Panc1 (cell line): ENCODE measurements at regions not wholly inside any gene's neighbourhood (a gene's known extent, or its start where the extent isn't known, plus 50 kb on each side); places are given as distances from the start of the nearest gene placed in this dataset.

Source experiments
- ATAC-seq: fragments of 200-7000 bp; cut with Tn5 transposase; 2 replicates; pipeline ENCODE4 v1.9.1; 2020; ENCODE audit warnings: mild to moderate bottlenecking, moderate library complexity
- BruUV-seq: library from RNA; stranded (reverse); fragments of 400-500 nt; replicated peaks from 2 replicates; lab custom pipeline; 2021; lab: Mats Ljungman, UMichigan
- CTCF ChIA-PET: fragments of 300-600 bp; sonication (Branson Sonifier 250); formaldehyde crosslinking; loops from one replicate; lab custom pipeline; 2022; ENCODE audit warnings: antibody characterized with exemption; lab: Charles Lee
- POLR2A ChIA-PET: fragments of 300-600 bp; sonication (Branson Sonifier 250); formaldehyde crosslinking; loops from one replicate; lab custom pipeline; 2022; ENCODE audit warnings: antibody characterized with exemption; lab: Charles Lee
- DNase-seq: peaks from one replicate; pipeline ENCODE4 v3.0.0-alpha.2; 2010; ENCODE audit warnings: low read depth, low spot score
- H3K27ac ChIP-seq: 2 replicates; pipeline ENCODE4 v1.5.1; 2011; ENCODE audit warnings: mild to moderate bottlenecking, low read length, inconsistent platforms
- H3K27me3 ChIP-seq: fragments of 200-500 bp; sonication (Bioruptor generic); 2 replicates; pipeline ENCODE4 v1.6.0; 2014; ENCODE audit warnings: low read length, inconsistent platforms; ENCODE audit not compliant: control insufficient read depth, insufficient read depth
- H3K36me3 ChIP-seq: fragments of 200-500 bp; sonication (Bioruptor generic); 2 replicates; pipeline ENCODE4 v1.5.1; 2014; ENCODE audit warnings: inconsistent platforms, mild to moderate bottlenecking, low read length, moderate library complexity; ENCODE audit not compliant: control insufficient read depth, insufficient read depth
- H3K4me1 ChIP-seq: 2 replicates; pipeline ENCODE4 v1.5.1; 2011; ENCODE audit warnings: inconsistent platforms, mild to moderate bottlenecking, low read length, moderate library complexity; ENCODE audit not compliant: control insufficient read depth, insufficient read depth
- H3K4me3 ChIP-seq, 2 experiments: 2 replicates each; pipeline ENCODE4 v1.5.1; 2011 to 2012; ENCODE audit warnings: low read depth in 2 of 2, low read length in 2 of 2, mild to moderate bottlenecking in 2 of 2, inconsistent platforms in 1 of 2, moderate library complexity in 1 of 2
- H3K9me3 ChIP-seq: fragments of 200-500 bp; sonication (Bioruptor generic); 2 replicates; pipeline ENCODE4 v1.5.1; 2014; ENCODE audit warnings: low read depth, mild to moderate bottlenecking, inconsistent platforms, low read length, moderate library complexity; ENCODE audit not compliant: control insufficient read depth, insufficient read depth
- POLR2AphosphoS5 ChIP-seq: IDR thresholded peaks from 2 replicates; pipeline ENCODE4 v1.6.1; 2012; ENCODE audit warnings: mild to moderate bottlenecking, low read depth, low read length, moderate library complexity
- SIN3A ChIP-seq: IDR thresholded peaks from 2 replicates; pipeline ENCODE4 v1.6.1; 2012; ENCODE audit warnings: low read depth, mild to moderate bottlenecking, low read length, moderate library complexity, borderline replicate concordance; ENCODE audit not compliant: insufficient read depth
- TCF7L2 ChIP-seq: IDR thresholded peaks from 2 replicates; pipeline ENCODE4 v1.6.1; 2011; ENCODE audit warnings: mild to moderate bottlenecking, low read depth, low read length, inconsistent platforms
- in situ Hi-C: cut with HindIII; loops from 2 replicates; pipeline ENCODE4 v1.10.0; 2016; ENCODE audit warnings: low sequenced_read_pairs, low pct_unique_long_range_greater_than_20kb
- intact Hi-C: fragments of 100-400 bp; cut with micrococcal nuclease; formaldehyde crosslinking; loops from one replicate; pipeline ENCODE4 v1.10.0; 2022; ENCODE audit not compliant: unreplicated experiment
- TF ChIP-seq, protein P1 (sequence below), 2 experiments: IDR thresholded peaks; 2 replicates each; pipeline ENCODE4 v1.6.1; 2011 to 2012; ENCODE audit warnings: low read depth in 2 of 2, control low read depth in 1 of 2, low read length in 1 of 2, mild to moderate bottlenecking in 1 of 2, moderate library complexity in 1 of 2; ENCODE audit not compliant: insufficient read depth in 1 of 2
- TF ChIP-seq, protein P2 (sequence below): fragments of 450-650 bp; IDR thresholded peaks from 2 replicates; pipeline ENCODE4 v1.5.1; 2017; ENCODE audit warnings: mild to moderate bottlenecking

DNA sequence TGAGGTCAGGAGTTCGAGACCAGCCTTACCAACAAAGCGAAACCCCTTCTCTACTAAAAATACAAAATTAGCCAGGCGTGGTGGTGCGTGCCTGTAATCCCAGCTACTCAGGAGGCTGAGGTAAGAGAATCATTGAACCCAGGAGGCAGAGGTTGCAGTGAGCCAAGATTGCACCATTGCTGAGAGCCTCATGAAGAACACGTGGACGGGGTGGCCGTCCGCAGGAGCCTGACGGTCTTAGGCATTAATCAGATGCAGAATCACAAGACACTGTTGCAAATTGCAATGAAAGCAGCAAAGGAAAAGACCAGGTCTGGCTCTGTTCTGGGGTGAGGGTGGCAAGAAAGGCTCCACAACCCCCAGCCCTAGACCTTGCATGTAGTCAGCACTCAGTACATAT, 104.0 kb upstream of the SLC66A3 start:
- Histone ChIP-seq H3K36me3 (no peaks in the 10 kb centered on the region), H3K27ac (no peak overlapping the region), H3K27me3 (no peaks in the 10 kb centered on the region), H3K9me3 (no peaks in the 10 kb centered on the region), H3K4me3 (no peak overlapping the region), H3K4me1 (no peaks in the 10 kb centered on the region)
- TF ChIP-seq POLR2AphosphoS5 (no peak), TCF7L2 (no peak), SIN3A (no peak)
- TF ChIP-seq, protein P1, sequence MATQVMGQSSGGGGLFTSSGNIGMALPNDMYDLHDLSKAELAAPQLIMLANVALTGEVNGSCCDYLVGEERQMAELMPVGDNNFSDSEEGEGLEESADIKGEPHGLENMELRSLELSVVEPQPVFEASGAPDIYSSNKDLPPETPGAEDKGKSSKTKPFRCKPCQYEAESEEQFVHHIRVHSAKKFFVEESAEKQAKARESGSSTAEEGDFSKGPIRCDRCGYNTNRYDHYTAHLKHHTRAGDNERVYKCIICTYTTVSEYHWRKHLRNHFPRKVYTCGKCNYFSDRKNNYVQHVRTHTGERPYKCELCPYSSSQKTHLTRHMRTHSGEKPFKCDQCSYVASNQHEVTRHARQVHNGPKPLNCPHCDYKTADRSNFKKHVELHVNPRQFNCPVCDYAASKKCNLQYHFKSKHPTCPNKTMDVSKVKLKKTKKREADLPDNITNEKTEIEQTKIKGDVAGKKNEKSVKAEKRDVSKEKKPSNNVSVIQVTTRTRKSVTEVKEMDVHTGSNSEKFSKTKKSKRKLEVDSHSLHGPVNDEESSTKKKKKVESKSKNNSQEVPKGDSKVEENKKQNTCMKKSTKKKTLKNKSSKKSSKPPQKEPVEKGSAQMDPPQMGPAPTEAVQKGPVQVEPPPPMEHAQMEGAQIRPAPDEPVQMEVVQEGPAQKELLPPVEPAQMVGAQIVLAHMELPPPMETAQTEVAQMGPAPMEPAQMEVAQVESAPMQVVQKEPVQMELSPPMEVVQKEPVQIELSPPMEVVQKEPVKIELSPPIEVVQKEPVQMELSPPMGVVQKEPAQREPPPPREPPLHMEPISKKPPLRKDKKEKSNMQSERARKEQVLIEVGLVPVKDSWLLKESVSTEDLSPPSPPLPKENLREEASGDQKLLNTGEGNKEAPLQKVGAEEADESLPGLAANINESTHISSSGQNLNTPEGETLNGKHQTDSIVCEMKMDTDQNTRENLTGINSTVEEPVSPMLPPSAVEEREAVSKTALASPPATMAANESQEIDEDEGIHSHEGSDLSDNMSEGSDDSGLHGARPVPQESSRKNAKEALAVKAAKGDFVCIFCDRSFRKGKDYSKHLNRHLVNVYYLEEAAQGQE (IDR thresholded peaks at IDR 0.05; ENCODE audit: insufficient read depth in 1 of 2, low read depth in 2 of 2, low read length in 1 of 2), result no peak
- TF ChIP-seq, protein P2, sequence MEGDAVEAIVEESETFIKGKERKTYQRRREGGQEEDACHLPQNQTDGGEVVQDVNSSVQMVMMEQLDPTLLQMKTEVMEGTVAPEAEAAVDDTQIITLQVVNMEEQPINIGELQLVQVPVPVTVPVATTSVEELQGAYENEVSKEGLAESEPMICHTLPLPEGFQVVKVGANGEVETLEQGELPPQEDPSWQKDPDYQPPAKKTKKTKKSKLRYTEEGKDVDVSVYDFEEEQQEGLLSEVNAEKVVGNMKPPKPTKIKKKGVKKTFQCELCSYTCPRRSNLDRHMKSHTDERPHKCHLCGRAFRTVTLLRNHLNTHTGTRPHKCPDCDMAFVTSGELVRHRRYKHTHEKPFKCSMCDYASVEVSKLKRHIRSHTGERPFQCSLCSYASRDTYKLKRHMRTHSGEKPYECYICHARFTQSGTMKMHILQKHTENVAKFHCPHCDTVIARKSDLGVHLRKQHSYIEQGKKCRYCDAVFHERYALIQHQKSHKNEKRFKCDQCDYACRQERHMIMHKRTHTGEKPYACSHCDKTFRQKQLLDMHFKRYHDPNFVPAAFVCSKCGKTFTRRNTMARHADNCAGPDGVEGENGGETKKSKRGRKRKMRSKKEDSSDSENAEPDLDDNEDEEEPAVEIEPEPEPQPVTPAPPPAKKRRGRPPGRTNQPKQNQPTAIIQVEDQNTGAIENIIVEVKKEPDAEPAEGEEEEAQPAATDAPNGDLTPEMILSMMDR, result no peak
- intact Hi-C loops, result no loop called here
- CTCF ChIA-PET, result no interaction called here
- DNase-seq (no peak), ATAC-seq (no peak)
- in situ Hi-C loops, result no loop called here
- POLR2A ChIA-PET, result no interaction called here
- BruUV-seq, result no TSS peak

DNA sequence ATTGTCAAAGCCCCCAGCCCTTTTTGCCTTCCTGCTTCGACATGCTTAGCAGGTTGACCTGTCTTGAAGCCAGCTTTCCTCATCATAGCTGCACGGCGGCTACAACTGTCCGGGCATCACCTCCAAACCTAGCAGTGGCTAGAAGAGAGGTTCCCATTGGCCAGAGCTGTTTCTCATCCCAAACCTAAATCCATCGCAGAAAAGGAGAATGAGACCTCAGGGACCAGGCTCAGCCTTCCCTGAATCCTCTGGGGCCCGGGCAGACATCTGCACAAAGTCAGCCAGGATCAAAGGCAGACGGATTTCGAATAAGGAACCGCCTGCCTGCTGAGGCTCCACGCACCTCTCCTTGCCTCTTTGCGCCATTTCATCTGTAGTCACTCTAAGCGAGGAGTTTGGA, 101.7 kb upstream of the SLC66A3 start:
- no peak for ATAC-seq
- intact Hi-C loops, result no loop called here
- POLR2A ChIA-PET, result no interaction called here
- Histone ChIP-seq H3K36me3 (no peaks in the 10 kb centered on the region), H3K4me3 (no peak overlapping the region), H3K9me3 (no peaks in the 10 kb centered on the region), H3K27ac (no peak overlapping the region), H3K27me3 (peaks cover 14% of the 10 kb centered on the region; the same call in 1 of the 2 replicates), H3K4me1 (no peaks in the 10 kb centered on the region)
- DNase-seq, result no peak
- in situ Hi-C loops, result no loop called here
- TF ChIP-seq TCF7L2, result no peak
- TF ChIP-seq, protein P1 (IDR thresholded peaks at IDR 0.05; ENCODE audit: insufficient read depth in 1 of 2, low read depth in 2 of 2, low read length in 1 of 2), result no peak
- CTCF ChIA-PET, result no interaction called here
- BruUV-seq, result no TSS peak
